ENCODE measurements at regions not wholly inside any gene's neighbourhood (a gene's known extent, or its start where the extent isn't known, plus 50 kb on each side); places are given as distances from the start of the nearest gene placed in this dataset.
"Not testable (repeated sequence)": the region's sequence is repeated elsewhere in the genome, so short reads cannot be mapped to it uniquely, and the experiment has no call there.

GRCh38 chr3:101966226-101966625, 116.9 kb downstream of the NFKBIZ start:
- H3K4me1 Mint-ChIP-seq (ENCODE audit: low read depth), result peaks cover 11% of the 10 kb centered on the region
- no peak overlapping the region for H3K4me3 Mint-ChIP-seq (ENCODE audit: unreplicated experiment)
- peaks cover 6% of the 10 kb centered on the region for H3K36me3 Mint-ChIP-seq (ENCODE audit: low read depth)
- peaks cover 9% of the 10 kb centered on the region for H3K9me3 Mint-ChIP-seq (ENCODE audit: low read depth)
- no peak for DNase-seq (ENCODE audit: low spot score)
- TF ChIP-seq CTCF (IDR thresholded peaks at IDR 0.05), result no peak
- H3K27me3 Mint-ChIP-seq (ENCODE audit: low read depth), result peaks cover 4% of the 10 kb centered on the region
- no peak overlapping the region for H3K27ac Mint-ChIP-seq (ENCODE audit: unreplicated experiment)

GRCh38 chr3:101970212-101970611, 120.9 kb downstream of the NFKBIZ start:
- peaks cover 4% of the 10 kb centered on the region for H3K27me3 Mint-ChIP-seq (ENCODE audit: low read depth)
- H3K4me3 Mint-ChIP-seq (ENCODE audit: unreplicated experiment), result no peak overlapping the region
- TF ChIP-seq CTCF (IDR thresholded peaks at IDR 0.05), result no peak
- peaks cover 9% of the 10 kb centered on the region for H3K9me3 Mint-ChIP-seq (ENCODE audit: low read depth)
- no peaks in the 10 kb centered on the region for H3K4me1 Mint-ChIP-seq (ENCODE audit: low read depth)
- DNase-seq (ENCODE audit: low spot score), result no peak
- no peak overlapping the region for H3K27ac Mint-ChIP-seq (ENCODE audit: unreplicated experiment)
- peaks cover 6% of the 10 kb centered on the region for H3K36me3 Mint-ChIP-seq (ENCODE audit: low read depth)

GRCh38 chr3:101970905-101971304, 121.6 kb downstream of the NFKBIZ start:
- Mint-ChIP-seq H3K4me3 (ENCODE audit: unreplicated experiment) (no peak overlapping the region), H3K36me3 (ENCODE audit: low read depth) (peaks cover 6% of the 10 kb centered on the region), H3K9me3 (ENCODE audit: low read depth) (peaks cover 9% of the 10 kb centered on the region), H3K27ac (ENCODE audit: unreplicated experiment) (no peak overlapping the region), H3K27me3 (ENCODE audit: low read depth) (peaks cover 4% of the 10 kb centered on the region), H3K4me1 (ENCODE audit: low read depth) (no peaks in the 10 kb centered on the region)
- TF ChIP-seq CTCF (IDR thresholded peaks at IDR 0.05), result no peak
- DNase-seq (ENCODE audit: low spot score), result no peak

GRCh38 chr3:101972430-101973162, 123.3 kb downstream of the NFKBIZ start:
- H3K4me1 Mint-ChIP-seq (ENCODE audit: low read depth), result peaks cover 3% of the 10 kb centered on the region
- H3K27ac Mint-ChIP-seq (ENCODE audit: unreplicated experiment), result no peak overlapping the region
- peaks cover 4% of the 10 kb centered on the region for H3K27me3 Mint-ChIP-seq (ENCODE audit: low read depth)

GRCh38 chr3:101973163-101973505, 123.8 kb downstream of the NFKBIZ start:
- Mint-ChIP-seq H3K4me1 (ENCODE audit: low read depth) (peaks cover 3% of the 10 kb centered on the region), H3K4me3 (ENCODE audit: unreplicated experiment) (no peak overlapping the region), H3K9me3 (ENCODE audit: low read depth) (peaks cover 5% of the 10 kb centered on the region), H3K36me3 (ENCODE audit: low read depth) (peaks cover 4% of the 10 kb centered on the region), H3K27ac (ENCODE audit: unreplicated experiment) (no peak overlapping the region), H3K27me3 (ENCODE audit: low read depth) (peaks cover 5% of the 10 kb centered on the region)
- no peak for DNase-seq (ENCODE audit: low spot score)
- no peak for TF ChIP-seq CTCF (IDR thresholded peaks at IDR 0.05)

More at GRCh38 chr3:101972430-101973162, 123.3 kb downstream of the NFKBIZ start:
- Mint-ChIP-seq H3K4me3 (ENCODE audit: unreplicated experiment) (no peak overlapping the region), H3K9me3 (ENCODE audit: low read depth) (peaks cover 5% of the 10 kb centered on the region), H3K36me3 (ENCODE audit: low read depth) (peaks cover 6% of the 10 kb centered on the region)
- no peak for DNase-seq (ENCODE audit: low spot score)
- no peak for TF ChIP-seq CTCF (IDR thresholded peaks at IDR 0.05)

GRCh38 chr3:101975415-101975814, 126.1 kb downstream of the NFKBIZ start:
- H3K27ac Mint-ChIP-seq (ENCODE audit: unreplicated experiment); H3K4me1 Mint-ChIP-seq (ENCODE audit: low read depth); H3K9me3 Mint-ChIP-seq (ENCODE audit: low read depth); H3K36me3 Mint-ChIP-seq (ENCODE audit: low read depth); DNase-seq (ENCODE audit: low spot score); H3K4me3 Mint-ChIP-seq (ENCODE audit: unreplicated experiment): not testable (repeated sequence)
- peaks cover 20% of the 10 kb centered on the region for H3K27me3 Mint-ChIP-seq (ENCODE audit: low read depth)

Data from chondrocyte (in vitro differentiated cells).